ENCODE measurements at regions not wholly inside any gene's neighbourhood (a gene's known extent, or its start where the extent isn't known, plus 50 kb on each side); places are given as distances from the start of the nearest gene placed in this dataset.

DNA sequence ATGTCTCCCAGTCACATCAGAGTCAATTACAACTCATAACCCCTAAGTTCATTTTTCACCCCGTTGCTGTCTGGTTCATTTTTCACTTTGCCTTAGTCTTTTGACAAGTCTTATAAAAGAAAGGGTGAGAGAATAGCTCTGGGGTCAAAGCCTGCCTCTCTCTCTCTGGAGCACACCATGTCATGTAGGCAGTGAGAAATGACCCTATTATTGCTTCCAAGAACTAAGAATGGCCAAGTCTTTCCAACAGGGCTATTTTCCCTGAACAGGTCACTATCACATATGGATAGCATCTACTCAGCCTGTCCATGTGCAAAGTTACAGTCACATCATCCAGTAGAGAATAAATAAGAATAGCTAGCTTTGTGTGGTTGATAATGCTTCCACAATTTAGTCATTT is 655.5 kb upstream of the LRRC4C start:
- H3K4me1 Mint-ChIP-seq = no peaks in the 10 kb centered on the region
- no peak for DNase-seq
- H3K36me3 Mint-ChIP-seq (ENCODE audit: low read depth) = no peaks in the 10 kb centered on the region
- H3K27ac Mint-ChIP-seq = no peak overlapping the region
- peaks cover 26% of the 10 kb centered on the region for H3K9me3 Mint-ChIP-seq
- H3K27me3 Mint-ChIP-seq = no peaks in the 10 kb centered on the region
- ATAC-seq = no peak
- H3K4me3 Mint-ChIP-seq = no peak overlapping the region

DNA sequence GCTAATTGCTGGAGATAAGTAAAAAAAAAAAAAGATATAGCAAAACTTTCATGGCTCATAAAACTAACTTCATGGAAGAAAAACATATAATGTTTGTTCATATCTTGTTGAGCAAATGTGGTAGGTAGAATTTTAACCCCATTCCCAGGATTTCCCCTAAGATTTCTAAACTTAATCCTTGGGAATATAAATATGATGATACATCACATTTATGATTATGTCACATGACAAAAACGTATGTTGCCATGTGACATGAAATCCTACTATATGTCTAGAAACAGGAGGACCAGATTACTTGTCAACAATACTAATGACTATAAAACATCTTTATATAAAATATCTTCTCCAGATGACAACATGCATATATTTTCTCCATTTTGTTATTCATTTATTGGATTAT is 679.0 kb upstream of the LRRC4C start:
- peaks cover 18% of the 10 kb centered on the region for H3K9me3 Mint-ChIP-seq

DNA sequence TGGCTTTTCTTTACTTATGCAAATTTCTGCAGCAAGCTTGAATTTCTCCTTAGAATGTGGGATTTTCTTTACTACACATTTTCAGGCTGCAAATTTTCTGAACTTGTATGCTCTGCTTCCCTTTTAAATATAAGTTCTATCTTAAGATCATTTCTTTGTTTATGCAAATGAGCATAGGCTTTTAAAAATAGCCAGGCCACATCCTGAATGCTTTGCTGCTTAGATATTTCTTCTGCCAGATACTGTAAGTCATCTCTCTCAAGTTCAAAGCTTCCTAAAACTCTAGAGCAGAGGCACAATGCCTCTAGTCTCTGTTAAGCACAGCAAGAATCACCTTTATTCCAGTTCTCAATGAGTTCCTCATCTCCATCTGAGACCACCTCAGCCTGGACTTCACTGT is 685.9 kb upstream of the LRRC4C start:
- ATAC-seq (no peak), DNase-seq (no peak)
- no peak overlapping the region for H3K4me3 Mint-ChIP-seq
- H3K9me3 Mint-ChIP-seq = peaks cover 41% of the 10 kb centered on the region
- no peaks in the 10 kb centered on the region for H3K36me3 Mint-ChIP-seq (ENCODE audit: low read depth)
- no peaks in the 10 kb centered on the region for H3K27me3 Mint-ChIP-seq
- no peaks in the 10 kb centered on the region for H3K4me1 Mint-ChIP-seq
- H3K27ac Mint-ChIP-seq = no peak overlapping the region

More for the DNA sequence above, 679.0 kb upstream of the LRRC4C start:
- Mint-ChIP-seq H3K4me3 (no peak overlapping the region), H3K27ac (no peak overlapping the region), H3K36me3 (ENCODE audit: low read depth) (no peaks in the 10 kb centered on the region), H3K27me3 (no peaks in the 10 kb centered on the region), H3K4me1 (no peaks in the 10 kb centered on the region)
- ATAC-seq (no peak), DNase-seq (no peak)

DNA sequence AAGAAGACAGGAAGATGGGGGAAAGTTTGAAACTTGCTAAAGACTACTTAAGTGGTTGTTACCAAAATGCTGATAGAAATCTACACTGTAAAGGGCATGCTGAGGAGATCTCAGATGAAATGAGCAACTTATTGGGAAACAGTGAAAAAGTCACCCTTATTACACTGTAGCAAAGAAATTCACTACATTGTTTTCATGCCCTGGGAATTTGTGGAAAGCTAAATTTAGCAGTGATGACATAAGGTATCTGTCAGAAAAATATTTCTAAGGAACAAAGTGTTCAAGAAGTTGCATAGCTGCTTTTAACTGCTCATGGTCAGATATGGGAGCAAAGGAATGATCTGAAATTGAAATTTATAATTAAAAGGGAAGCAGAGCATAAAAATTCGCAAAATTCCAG is 702.4 kb upstream of the LRRC4C start:
- no peak overlapping the region for H3K27ac Mint-ChIP-seq
- no peaks in the 10 kb centered on the region for H3K4me1 Mint-ChIP-seq
- ATAC-seq = no peak
- no peak overlapping the region for H3K4me3 Mint-ChIP-seq
- H3K36me3 Mint-ChIP-seq (ENCODE audit: low read depth) = no peaks in the 10 kb centered on the region
- H3K9me3 Mint-ChIP-seq = peaks cover 14% of the 10 kb centered on the region
- DNase-seq = no peak
- no peaks in the 10 kb centered on the region for H3K27me3 Mint-ChIP-seq

- H3K4me3 Mint-ChIP-seq = no peak overlapping the region
- H3K27ac Mint-ChIP-seq = no peak overlapping the region
- H3K4me1 Mint-ChIP-seq = no peaks in the 10 kb centered on the region
- H3K36me3 Mint-ChIP-seq (ENCODE audit: low read depth) = no peaks in the 10 kb centered on the region
- peaks cover 13% of the 10 kb centered on the region for H3K9me3 Mint-ChIP-seq
- ATAC-seq (no peak), DNase-seq (no peak)
- H3K27me3 Mint-ChIP-seq = no peaks in the 10 kb centered on the region
Observed at GRCh38 chr11:42169191-42169590, 709.7 kb upstream of the LRRC4C start.

GRCh38 chr11:42170601-42171000 is 711.1 kb upstream of the LRRC4C start:
- DNase-seq (no peak), ATAC-seq (no peak)
- Mint-ChIP-seq H3K4me1 (no peaks in the 10 kb centered on the region), H3K27ac (no peak overlapping the region), H3K4me3 (no peak overlapping the region), H3K9me3 (peaks cover 20% of the 10 kb centered on the region), H3K27me3 (no peaks in the 10 kb centered on the region), H3K36me3 (ENCODE audit: low read depth) (no peaks in the 10 kb centered on the region)

DNA sequence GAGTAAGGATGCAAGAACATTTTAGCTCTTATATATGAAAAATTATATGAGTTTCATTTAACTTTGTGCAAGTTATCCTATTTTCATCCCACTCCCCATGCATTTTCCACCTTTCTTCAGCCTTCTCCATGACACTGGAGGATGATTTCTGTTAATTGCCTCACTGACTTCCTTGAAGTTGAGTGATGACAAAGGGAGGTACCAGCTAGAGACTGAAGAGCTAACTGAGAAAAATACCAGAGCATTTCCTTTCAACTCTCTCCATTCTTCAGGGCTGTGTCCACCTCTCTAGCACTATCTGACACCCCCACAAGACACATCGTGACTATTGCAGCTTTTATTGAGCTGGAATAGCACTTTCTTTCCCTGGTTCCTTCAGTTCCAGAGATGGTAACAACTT is 711.6 kb upstream of the LRRC4C start:
- H3K36me3 Mint-ChIP-seq (ENCODE audit: low read depth) = no peaks in the 10 kb centered on the region
- no peak overlapping the region for H3K27ac Mint-ChIP-seq
- no peak for ATAC-seq
- no peaks in the 10 kb centered on the region for H3K4me1 Mint-ChIP-seq
- no peaks in the 10 kb centered on the region for H3K27me3 Mint-ChIP-seq
- DNase-seq = no peak
- H3K4me3 Mint-ChIP-seq = no peak overlapping the region
- H3K9me3 Mint-ChIP-seq = peaks cover 20% of the 10 kb centered on the region

- peaks cover 20% of the 10 kb centered on the region for H3K9me3 Mint-ChIP-seq
- H3K4me3 Mint-ChIP-seq = no peak overlapping the region
- H3K27me3 Mint-ChIP-seq = no peaks in the 10 kb centered on the region
- no peak overlapping the region for H3K27ac Mint-ChIP-seq
- no peaks in the 10 kb centered on the region for H3K4me1 Mint-ChIP-seq
- ATAC-seq (no peak), DNase-seq (no peak)
- no peaks in the 10 kb centered on the region for H3K36me3 Mint-ChIP-seq (ENCODE audit: low read depth)
Observed at GRCh38 chr11:42172441-42172840, 713.0 kb upstream of the LRRC4C start.

- no peaks in the 10 kb centered on the region for H3K4me1 Mint-ChIP-seq
- H3K4me3 Mint-ChIP-seq = no peak overlapping the region
- no peak for ATAC-seq
- no peak overlapping the region for H3K27ac Mint-ChIP-seq
- no peak for DNase-seq
- no peaks in the 10 kb centered on the region for H3K36me3 Mint-ChIP-seq (ENCODE audit: low read depth)
- H3K9me3 Mint-ChIP-seq = peaks cover 11% of the 10 kb centered on the region
- no peaks in the 10 kb centered on the region for H3K27me3 Mint-ChIP-seq
Observed at GRCh38 chr11:42175203-42175602, 715.8 kb upstream of the LRRC4C start.

GRCh38 chr11:42179216-42179615 is 719.8 kb upstream of the LRRC4C start:
- Mint-ChIP-seq H3K9me3 (peaks cover 19% of the 10 kb centered on the region), H3K4me3 (no peak overlapping the region), H3K36me3 (ENCODE audit: low read depth) (no peaks in the 10 kb centered on the region), H3K27me3 (no peaks in the 10 kb centered on the region), H3K27ac (no peak overlapping the region), H3K4me1 (no peaks in the 10 kb centered on the region)
- DNase-seq (no peak), ATAC-seq (no peak)

- H3K36me3 Mint-ChIP-seq (ENCODE audit: low read depth) = no peaks in the 10 kb centered on the region
- H3K4me3 Mint-ChIP-seq = no peak overlapping the region
- no peaks in the 10 kb centered on the region for H3K27me3 Mint-ChIP-seq
- H3K27ac Mint-ChIP-seq = no peak overlapping the region
- peaks cover 30% of the 10 kb centered on the region for H3K9me3 Mint-ChIP-seq
- no peaks in the 10 kb centered on the region for H3K4me1 Mint-ChIP-seq
- no peak for DNase-seq
- ATAC-seq = no peak
Observed at GRCh38 chr11:42195289-42196013, 736.0 kb upstream of the LRRC4C start.

DNA sequence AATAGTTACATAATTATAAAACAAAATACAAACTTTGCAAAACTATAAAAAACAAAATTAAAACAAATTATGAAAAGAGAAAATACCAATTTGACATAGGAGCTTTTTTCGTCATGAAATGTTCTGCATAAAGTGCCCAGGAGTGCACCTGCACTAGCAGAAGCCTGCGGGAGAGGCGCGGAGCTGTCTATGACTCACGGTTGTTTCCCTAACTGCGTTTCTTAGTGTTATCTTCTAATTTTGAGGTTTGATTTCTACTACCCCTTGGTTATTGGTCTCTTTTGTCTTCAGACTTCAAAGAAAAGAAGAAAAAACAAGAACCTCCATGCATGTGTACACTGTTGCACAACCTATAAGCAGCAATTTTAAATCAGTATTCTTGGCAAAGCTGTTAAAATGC is 740.9 kb upstream of the LRRC4C start:
- ATAC-seq = no peak
- H3K27ac Mint-ChIP-seq = no peak overlapping the region
- H3K36me3 Mint-ChIP-seq (ENCODE audit: low read depth) = no peaks in the 10 kb centered on the region
- H3K9me3 Mint-ChIP-seq = peaks cover 20% of the 10 kb centered on the region
- H3K4me3 Mint-ChIP-seq = no peak overlapping the region
- DNase-seq = no peak
- H3K27me3 Mint-ChIP-seq = no peaks in the 10 kb centered on the region
- no peaks in the 10 kb centered on the region for H3K4me1 Mint-ChIP-seq

DNA sequence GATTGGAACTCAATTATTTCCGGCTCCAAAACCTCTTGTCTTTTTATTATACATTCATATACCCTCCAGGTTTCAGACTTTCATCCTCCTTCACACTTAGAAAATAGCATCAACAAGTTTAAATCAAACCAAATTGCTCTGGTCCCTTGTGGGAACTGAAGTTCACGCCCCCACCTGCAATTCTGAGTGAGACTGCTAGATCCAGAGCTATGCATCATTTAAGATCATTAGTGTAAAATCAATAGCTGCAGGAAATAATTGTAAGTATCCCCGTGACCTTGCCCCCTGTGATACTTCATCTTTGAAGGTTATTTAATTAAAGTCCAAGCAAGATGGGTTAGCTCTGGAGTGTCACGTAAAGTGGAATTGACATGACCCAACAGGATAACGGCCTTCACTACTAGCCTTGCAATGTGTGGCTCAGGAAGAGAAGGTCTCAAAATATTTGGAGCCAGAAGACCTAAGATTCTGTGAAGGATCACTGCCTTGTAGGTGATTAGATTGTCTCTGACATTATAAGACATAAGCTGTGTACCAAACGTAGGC is 742.2 kb upstream of the LRRC4C start:
- Mint-ChIP-seq H3K27ac (no peak overlapping the region), H3K4me3 (no peak overlapping the region), H3K27me3 (no peaks in the 10 kb centered on the region), H3K9me3 (peaks cover 15% of the 10 kb centered on the region), H3K36me3 (ENCODE audit: low read depth) (no peaks in the 10 kb centered on the region), H3K4me1 (no peaks in the 10 kb centered on the region)
- no peak for DNase-seq
- no peak for ATAC-seq

DNA sequence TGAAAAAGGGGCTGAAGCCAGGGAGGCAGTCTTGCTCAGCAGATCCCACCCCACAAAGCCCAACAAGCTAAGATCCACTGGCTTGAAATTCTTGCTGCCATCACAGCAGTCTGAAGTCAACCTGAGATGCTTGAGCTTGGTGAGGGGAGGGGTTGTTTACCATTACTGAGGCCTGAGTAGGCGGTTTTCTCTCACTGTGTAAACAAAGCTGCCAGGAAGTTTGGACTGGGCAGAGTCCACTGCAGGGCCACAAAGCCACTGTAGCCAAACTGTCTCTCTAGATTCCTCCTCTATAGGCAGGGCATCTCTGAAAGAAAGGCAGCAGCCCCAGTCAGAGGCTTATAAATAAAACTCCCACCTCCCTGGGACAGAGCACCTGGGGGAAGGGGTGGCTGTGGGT is 746.1 kb upstream of the LRRC4C start:
- H3K9me3 Mint-ChIP-seq = peaks cover 24% of the 10 kb centered on the region
- no peak overlapping the region for H3K27ac Mint-ChIP-seq
- DNase-seq = no peak
- H3K4me1 Mint-ChIP-seq = no peaks in the 10 kb centered on the region
- ATAC-seq = no peak
- H3K4me3 Mint-ChIP-seq = no peak overlapping the region
- no peaks in the 10 kb centered on the region for H3K36me3 Mint-ChIP-seq (ENCODE audit: low read depth)
- no peaks in the 10 kb centered on the region for H3K27me3 Mint-ChIP-seq

- Mint-ChIP-seq H3K27me3 (no peaks in the 10 kb centered on the region), H3K9me3 (peaks cover 9% of the 10 kb centered on the region), H3K36me3 (ENCODE audit: low read depth) (no peaks in the 10 kb centered on the region), H3K4me3 (no peak overlapping the region), H3K27ac (no peak overlapping the region), H3K4me1 (no peaks in the 10 kb centered on the region)
- no peak for DNase-seq
- no peak for ATAC-seq
Observed at GRCh38 chr11:42225664-42226063, 766.2 kb upstream of the LRRC4C start.

GRCh38 chr11:42232673-42233072 is 773.2 kb upstream of the LRRC4C start:
- Mint-ChIP-seq H3K4me1 (no peaks in the 10 kb centered on the region), H3K27ac (no peak overlapping the region), H3K36me3 (ENCODE audit: low read depth) (no peaks in the 10 kb centered on the region), H3K4me3 (no peak overlapping the region), H3K9me3 (peaks cover 12% of the 10 kb centered on the region), H3K27me3 (no peaks in the 10 kb centered on the region)
- DNase-seq = no peak
- ATAC-seq = no peak
